ENCODE measurements at regions not wholly inside any gene's neighbourhood (a gene's known extent, or its start where the extent isn't known, plus 50 kb on each side); places are given as distances from the start of the nearest gene placed in this dataset.
"Not testable (repeated sequence)": the region's sequence is repeated elsewhere in the genome, so short reads cannot be mapped to it uniquely, and the experiment has no call there.

- DNase-seq (ENCODE audit: low read depth) = no peak
Observed at GRCh38 chr5:84790406-84790805, 405.7 kb upstream of the EDIL3 start.

GRCh38 chr5:84783003-84783402 is 398.3 kb upstream of the EDIL3 start:
- no peak for DNase-seq (ENCODE audit: low read depth)

GRCh38 chr5:84779186-84779585 is 394.5 kb upstream of the EDIL3 start:
- DNase-seq (ENCODE audit: low read depth) = no peak

- DNase-seq (ENCODE audit: low read depth) = no peak
Observed at GRCh38 chr5:84764227-84764626, 379.5 kb upstream of the EDIL3 start.

- no peak for DNase-seq (ENCODE audit: low read depth)
Observed at GRCh38 chr5:84758008-84758407, 373.3 kb upstream of the EDIL3 start.

GRCh38 chr5:84752780-84753179 is 368.1 kb upstream of the EDIL3 start:
- no peak for DNase-seq (ENCODE audit: low read depth)

- no peak for DNase-seq (ENCODE audit: low read depth)
Observed at GRCh38 chr5:84748313-84748712, 363.6 kb upstream of the EDIL3 start.

GRCh38 chr5:84746280-84746679 is 361.6 kb upstream of the EDIL3 start:
- not testable (repeated sequence) for DNase-seq (ENCODE audit: low read depth)

GRCh38 chr5:84741056-84741455 is 356.4 kb upstream of the EDIL3 start:
- no peak for DNase-seq (ENCODE audit: low read depth)

GRCh38 chr5:84729326-84729725 is 344.6 kb upstream of the EDIL3 start:
- no peak for DNase-seq (ENCODE audit: low read depth)

- DNase-seq (ENCODE audit: low read depth) = no peak
Observed at GRCh38 chr5:84727708-84728107, 343.0 kb upstream of the EDIL3 start.

- DNase-seq (ENCODE audit: low read depth) = no peak
Observed at GRCh38 chr5:84725946-84726570, 341.4 kb upstream of the EDIL3 start.

- no peak for DNase-seq (ENCODE audit: low read depth)
Observed at GRCh38 chr5:84724683-84725082, 340.0 kb upstream of the EDIL3 start.

- no peak for DNase-seq (ENCODE audit: low read depth)
Observed at GRCh38 chr5:84724181-84724580, 339.5 kb upstream of the EDIL3 start.

- DNase-seq (ENCODE audit: low read depth) = no peak
Observed at GRCh38 chr5:84718377-84718776, 333.7 kb upstream of the EDIL3 start.

GRCh38 chr5:84715686-84716085 is 331.0 kb upstream of the EDIL3 start:
- no peak for DNase-seq (ENCODE audit: low read depth)

- DNase-seq (ENCODE audit: low read depth) = no peak
Observed at GRCh38 chr5:84715091-84715490, 330.4 kb upstream of the EDIL3 start.

- no peak for DNase-seq (ENCODE audit: low read depth)
Observed at GRCh38 chr5:84709075-84709474, 324.4 kb upstream of the EDIL3 start.

- no peak for DNase-seq (ENCODE audit: low read depth)
Observed at GRCh38 chr5:84706678-84707641, 322.3 kb upstream of the EDIL3 start.

- not testable (repeated sequence) for DNase-seq (ENCODE audit: low read depth)
Observed at GRCh38 chr5:84700545-84700944, 315.9 kb upstream of the EDIL3 start.

GRCh38 chr5:84696651-84697050 is 312.0 kb upstream of the EDIL3 start:
- no peak for DNase-seq (ENCODE audit: low read depth)

- no peak for DNase-seq (ENCODE audit: low read depth)
Observed at GRCh38 chr5:84695330-84695729, 310.6 kb upstream of the EDIL3 start.

GRCh38 chr5:84693256-84693655 is 308.6 kb upstream of the EDIL3 start:
- DNase-seq (ENCODE audit: low read depth) = no peak
